GM12892 (cell line): ENCODE measurements at regions not wholly inside any gene's neighbourhood (a gene's known extent, or its start where the extent isn't known, plus 50 kb on each side); places are given as distances from the start of the nearest gene placed in this dataset.

Experiments
- POLR2A ChIP-seq: IDR thresholded peaks from 2 replicates; pipeline ENCODE4 v1.6.1; 2011; ENCODE audit warnings: low read depth, low read length, control low read depth
- POLR2AphosphoS5 ChIP-seq: IDR thresholded peaks from 2 replicates; pipeline ENCODE4 v1.6.1; 2011; ENCODE audit warnings: low read depth, low read length, control low read depth

- TF ChIP-seq POLR2A (no peak), POLR2AphosphoS5 (no peak)
Observed at GRCh38 chr5:167052791-167053190, 1238.7 kb upstream of the WWC1 start.
